Activated CD8-positive, alpha-beta memory T cell treated with anti-CD3 and anti-CD28 coated beads for 24 hours (primary cell): ENCODE measurements at regions not wholly inside any gene's neighbourhood (a gene's known extent, or its start where the extent isn't known, plus 50 kb on each side); places are given as distances from the start of the nearest gene placed in this dataset.
"Not testable (repeated sequence)": the region's sequence is repeated elsewhere in the genome, so short reads cannot be mapped to it uniquely, and the experiment has no call there.

Source experiments
- DNase-seq: peaks from one replicate; pipeline ENCODE4 v3.0.0-alpha.2; 2020

DNA sequence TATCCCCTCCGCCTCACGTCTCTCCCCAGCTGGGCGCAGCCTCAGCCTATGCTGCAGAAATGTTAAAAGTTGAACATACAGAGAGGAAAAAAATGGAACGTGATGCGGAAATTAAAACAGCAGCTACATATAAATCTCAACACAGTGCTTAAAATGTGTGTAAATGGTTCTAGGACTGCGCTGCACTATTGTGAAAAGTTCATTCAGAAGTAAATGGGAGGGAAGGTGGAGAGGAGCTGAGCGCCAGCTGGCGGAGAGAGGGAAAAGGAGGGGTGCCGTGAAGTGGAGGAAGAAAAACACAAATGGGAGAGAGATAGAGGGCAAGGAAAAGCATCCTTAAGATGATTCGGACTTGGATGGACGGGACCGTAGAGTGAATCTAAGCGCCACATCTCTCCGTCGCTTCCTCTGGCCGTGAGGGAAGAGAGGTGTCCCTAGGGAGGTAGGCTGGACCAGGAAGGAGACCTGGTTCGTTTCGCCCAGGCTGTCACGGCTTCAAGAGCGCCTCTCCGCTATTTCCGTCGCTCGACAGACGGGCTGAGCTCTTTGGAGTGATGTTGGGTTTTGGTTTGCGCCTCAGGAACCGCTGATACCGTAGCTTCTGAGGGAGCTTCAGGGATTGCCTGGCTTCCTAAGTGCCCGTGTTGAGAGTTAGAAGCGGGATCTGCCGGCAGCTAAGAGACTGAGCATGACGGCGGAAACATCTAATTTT is 113.7 kb downstream of the TRIM27 start:
- DNase-seq: no peak

DNA sequence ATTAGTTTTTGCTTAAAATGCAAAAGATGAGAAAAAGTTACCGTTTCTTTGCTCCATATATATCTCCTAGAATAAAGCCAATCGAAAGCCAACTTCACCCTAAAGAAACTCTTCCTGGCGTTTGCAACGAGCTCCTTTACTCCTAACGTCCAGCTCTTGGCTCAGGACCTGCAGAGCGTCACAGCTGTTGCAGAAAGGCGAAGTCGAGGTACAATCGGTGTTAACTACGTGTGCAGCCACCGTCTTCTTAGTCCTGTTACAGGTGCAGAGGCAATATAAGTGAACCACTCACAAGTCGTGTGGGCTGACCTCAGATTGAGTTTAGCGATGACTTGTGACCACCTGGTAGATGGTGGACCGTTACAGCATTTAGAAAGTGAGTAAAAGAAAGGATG is 113.1 kb downstream of the TRIM27 start:
- no peak for DNase-seq

DNA sequence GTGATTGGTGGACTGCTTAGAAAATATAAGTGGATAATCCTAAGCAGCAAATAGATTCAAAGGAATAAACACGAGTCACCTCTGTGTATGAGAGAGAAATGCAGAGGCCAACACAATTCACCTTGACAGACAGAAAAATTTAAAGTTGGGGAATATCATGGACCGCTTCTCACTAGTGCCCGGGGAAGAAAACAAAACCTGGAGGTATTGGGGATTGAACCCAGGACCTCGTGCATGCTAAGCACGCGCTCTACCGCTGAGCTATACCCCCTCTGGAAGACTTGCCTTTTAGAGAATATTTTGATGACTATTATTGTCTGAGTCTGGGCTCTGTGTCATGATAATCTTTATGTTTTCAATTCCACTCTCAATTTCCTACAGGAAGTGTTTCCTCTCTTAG is 111.9 kb downstream of the TRIM27 start:
- DNase-seq: no peak

DNA sequence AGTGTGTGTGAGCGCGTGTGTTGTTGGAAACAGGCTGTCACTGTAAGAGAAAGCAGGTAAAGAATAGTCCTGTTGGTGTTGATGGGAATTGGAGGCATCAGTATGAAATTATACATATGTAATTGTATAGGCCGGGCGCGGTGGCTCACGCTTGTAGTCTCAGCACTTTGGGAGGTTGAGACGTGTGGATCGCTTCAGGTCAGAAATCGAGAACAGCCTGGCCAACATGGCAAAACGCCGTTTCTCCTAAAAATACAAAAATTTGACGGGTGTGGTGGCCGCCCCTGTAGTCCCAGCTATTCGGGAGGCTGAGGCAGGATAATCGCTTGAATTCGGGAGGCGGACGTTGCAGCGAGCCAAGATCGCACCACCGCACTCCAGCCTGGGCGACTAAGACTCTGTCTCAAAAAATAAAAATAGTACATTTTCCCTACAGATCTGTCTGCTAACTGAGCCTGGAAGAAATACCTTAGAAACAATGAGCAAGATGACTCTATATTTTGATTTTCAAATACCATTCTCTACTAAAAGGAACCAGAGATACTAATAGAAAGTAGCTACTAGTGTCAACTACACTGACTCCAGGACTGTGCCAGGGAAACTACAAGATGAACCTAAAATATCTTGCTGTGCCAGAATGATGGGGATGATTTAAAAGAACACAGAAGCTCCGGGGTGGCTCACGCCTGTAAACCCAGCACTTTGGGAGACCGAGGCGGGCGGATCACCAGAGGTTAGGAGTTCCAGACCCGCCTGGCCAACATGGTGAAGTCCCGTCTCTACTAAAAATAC is 110.8 kb downstream of the TRIM27 start:
- DNase-seq: no peak

DNA sequence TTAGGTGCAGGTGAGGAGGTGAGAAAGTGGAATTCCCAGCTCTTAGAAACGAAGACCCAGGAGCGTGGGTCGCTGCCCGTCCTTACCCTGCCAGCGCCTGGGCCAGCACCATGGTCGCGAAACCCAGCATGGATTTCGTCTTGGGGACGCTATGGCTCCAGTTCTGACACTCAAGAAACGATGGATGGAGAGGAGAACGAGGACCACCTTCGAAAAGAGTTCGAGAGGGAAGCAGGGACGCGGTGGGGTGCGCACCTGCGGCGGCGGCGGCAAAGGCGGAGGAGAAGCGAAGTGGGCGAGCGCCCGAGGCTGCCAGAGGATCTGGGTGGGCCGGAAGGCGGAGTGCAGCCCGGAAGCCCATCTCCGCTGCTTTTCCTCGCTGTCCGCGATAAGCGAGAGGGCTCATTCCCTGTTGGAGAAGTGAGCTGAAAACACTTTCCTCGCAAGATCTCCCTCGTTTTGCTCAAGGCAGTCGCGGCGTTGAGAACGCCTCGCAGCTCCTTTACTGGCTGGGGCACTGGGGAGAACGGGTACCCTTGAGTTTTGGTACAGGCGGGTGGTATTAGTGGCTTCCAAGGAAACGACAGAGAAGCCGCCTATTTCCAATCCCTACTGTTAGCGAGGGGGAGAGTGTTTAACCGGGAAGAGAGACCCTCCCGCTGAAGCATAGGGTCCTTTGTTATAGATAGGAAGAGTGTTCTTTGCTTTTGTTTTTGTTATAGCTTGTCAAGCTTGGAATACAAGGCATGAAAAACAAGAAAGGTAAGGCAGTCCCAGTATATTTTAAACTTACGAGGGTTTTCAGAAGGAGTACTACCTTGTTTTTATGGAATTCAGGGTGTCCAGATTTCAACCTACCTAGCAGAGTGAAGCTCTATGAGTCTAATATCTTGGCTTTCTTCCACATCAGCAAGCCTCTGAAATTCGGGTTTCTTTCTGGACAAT is 109.5 kb downstream of the TRIM27 start:
- DNase-seq: no peak

DNA sequence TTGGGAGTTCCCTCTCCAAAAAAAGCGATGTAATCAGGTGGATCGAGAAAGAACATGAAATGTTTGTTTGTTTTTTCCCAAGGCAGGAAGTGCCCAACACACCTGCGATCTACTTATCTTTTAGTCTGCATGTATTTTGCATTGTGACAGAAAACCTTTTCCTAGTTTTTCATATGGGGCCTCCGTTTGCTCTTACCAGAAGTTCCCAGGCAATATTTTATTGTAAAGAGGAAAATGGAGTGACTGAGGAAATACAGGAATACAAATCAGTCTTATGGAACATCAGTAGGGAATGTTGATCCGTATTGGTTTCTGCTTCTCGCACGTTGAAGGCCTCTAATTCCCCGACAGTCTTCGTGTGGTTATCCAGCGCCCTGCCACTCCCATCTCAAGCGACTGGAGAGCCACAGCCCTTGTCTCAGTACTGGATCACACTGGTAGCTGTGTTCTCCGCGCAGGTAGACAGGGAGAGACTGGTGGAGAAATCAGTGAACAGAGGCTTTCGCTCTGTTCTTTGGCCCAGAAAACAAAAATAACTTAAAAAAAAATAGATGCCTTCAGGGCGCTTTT is 107.4 kb downstream of the TRIM27 start:
- no peak for DNase-seq

DNA sequence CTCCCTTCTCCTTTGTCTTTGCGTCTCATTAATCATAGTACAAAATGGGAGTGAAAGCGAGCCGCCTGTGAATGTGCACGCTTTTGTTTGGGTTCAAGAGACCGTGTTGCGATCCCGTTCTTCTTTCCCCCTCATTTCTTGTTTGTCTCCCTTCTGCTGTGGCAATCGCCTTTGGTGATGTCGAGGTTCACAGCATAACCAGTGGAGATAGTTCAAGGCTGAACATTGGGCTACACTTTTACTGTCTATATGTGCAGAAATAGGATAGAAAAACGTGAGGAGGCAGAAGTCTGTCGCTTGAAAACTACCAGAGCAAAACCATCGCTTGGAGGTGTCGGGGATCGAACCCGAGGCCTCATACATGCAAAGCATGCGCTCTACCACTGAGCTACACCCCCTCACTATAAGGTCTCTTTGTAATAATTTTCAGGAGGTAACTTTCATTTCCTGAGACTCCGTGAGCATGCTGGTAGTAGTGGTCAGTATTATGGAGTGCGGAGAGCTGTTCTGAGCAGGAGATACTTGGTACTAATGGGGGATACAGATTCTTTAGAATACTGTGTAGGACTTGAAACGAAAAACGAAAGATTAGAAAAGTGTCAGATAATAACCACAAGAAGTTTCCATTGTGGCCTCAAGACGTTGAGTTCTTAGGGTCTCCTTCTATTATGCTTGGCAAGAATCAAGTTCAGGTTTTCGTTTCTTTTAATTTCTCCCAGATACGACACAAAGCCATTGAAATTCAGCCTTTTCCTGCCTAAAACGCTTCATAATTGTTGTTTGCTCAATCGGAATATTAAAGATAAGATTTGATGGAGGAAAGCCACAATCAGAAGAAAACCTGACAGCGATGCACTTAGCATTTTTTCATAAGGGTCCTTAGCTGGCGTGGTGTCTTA is 106.6 kb downstream of the TRIM27 start:
- DNase-seq: peak; percentile 74

DNA sequence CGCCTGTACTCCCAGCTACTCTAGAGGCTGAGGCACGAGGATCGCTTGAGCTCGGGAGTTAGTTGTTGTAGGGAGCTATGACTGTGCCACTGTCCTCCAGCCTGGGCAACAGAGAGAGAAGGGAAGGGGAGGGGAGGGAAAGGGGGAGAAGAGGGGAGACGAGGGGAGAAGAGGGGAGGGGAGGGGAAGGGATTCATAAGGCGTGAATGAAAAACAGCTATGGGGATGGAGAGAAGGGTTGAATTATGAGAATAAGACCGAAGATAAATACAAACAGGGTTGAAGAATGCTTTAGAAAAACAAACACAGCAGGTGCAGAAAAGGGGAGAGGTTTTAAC is 106.0 kb downstream of the TRIM27 start:
- DNase-seq: no peak

DNA sequence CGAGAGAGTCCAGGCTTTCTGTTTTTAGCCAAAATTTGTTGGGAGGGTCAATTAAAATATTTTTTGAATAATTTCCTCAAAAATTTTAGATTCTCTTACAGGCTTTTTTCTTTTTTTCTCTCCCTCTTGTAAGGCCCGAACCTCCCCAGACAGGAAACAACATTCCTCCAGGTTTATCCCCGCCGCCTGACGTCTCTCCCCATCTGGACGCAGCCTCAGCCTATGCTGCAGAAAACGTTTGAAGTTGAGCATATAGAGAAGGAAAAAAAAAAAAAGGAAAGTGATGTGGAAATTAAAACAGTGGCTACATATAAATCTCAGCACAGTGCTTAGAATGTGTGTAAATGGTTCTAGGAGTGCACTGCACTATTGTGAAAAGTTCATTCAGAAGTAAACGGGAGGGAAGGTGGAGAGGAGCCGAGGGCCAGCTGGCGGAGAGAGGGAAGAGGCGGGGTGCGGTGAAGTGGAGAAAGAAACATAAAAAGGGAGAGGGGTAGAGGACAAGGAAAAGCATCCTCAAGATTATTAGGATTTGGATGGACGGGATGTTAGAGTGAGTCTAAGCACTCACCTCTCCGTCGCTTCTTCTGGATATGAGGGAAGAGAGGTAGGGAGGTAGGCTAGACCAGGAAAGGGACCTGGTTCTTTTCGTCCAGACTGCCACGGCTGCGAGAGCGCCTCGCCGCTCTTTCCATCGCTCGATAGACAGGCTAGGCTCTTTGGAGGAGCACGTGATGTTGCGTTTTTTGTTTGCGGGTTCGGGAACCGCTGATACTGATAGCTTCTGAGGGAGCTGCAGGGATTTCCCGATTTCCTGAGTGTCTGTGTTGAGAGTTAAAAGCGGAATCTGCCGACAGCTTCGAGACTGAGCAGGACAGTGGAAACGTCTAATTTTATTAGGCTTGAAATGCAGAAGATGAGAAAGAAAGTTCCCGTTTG is 98.7 kb downstream of the TRIM27 start:
- DNase-seq: no peak

DNA sequence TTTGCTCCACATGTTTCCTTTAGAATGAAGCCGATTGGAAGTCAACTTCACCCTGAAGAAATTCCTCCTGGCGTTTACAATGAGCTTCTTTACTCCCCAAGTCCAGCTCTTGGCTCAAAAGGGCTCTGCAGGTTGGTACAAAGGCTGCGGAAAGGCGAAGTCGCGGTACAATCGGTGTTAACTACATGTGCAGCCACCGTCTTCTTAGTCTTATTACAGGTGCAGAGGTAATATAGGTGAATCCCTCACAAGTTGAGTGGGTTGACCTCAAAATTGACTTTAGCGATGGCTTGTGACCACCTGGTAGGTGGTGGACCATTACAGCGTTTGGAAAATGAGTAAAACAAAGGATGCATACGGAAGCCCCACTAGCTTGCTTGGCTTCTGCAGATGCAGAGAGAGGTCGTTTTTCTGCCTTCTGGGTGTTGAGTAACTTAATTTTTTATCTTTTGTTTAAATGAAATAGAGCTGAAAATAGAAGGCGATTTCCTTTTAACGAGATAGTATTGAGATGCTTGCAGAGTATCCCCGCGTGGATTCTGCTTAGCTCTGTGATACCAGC is 98.0 kb downstream of the TRIM27 start:
- no peak for DNase-seq

DNA sequence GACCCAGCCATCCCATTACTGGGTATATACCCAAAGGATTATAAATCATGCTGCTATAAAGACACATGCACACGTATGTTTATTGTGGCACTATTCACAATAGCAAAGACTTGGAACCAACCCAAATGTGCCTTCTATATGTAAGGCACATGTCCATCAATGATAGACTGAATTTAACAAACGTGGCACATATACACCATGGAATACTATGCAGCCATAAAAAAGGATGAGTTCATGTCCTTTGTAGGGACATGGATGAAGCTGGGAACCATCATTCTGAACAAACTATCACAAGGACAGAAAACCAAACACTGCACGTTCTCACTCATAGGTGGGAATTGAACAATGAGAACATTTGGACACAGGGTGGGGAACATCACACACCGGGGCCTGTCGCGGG is 92.1 kb downstream of the TRIM27 start:
- DNase-seq: not testable (repeated sequence)

DNA sequence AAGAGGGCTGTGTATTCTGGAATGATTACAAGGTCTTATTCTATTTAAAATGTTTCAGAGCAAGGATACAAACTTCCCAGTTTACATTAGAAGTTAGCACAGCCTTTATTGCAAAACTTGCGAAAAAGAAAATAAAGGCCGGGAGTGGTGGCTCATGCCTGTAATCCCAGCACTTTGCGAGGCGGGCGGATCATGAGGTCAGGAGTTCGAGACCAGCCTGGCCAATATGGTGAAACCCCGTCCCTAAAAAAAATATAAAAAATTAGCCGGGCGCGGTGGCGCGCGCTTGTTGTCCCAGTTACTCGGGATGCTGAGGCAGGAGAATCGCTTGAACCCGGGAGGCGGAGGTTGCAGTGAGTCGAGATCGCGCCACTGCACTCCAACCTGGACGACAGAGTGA is 87.1 kb downstream of the TRIM27 start:
- DNase-seq: not testable (repeated sequence)

DNA sequence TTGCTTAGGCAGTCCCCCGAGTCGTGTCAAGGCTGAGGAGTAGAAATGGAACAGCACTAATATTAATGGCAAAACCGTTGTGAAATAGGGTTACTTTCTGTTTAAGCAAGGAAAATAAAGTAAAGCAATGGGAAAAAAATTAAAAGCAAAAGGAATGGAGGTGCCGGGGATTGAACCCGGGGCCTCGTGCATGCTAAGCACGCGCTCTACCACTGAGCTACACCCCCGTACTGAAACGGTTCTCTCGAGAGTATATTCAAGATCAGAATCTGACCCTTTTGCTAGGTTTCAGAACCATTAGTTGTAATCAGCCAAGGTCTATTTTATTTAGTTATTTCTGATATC is 85.5 kb downstream of the TRIM27 start:
- peak; percentile 90 for DNase-seq

DNA sequence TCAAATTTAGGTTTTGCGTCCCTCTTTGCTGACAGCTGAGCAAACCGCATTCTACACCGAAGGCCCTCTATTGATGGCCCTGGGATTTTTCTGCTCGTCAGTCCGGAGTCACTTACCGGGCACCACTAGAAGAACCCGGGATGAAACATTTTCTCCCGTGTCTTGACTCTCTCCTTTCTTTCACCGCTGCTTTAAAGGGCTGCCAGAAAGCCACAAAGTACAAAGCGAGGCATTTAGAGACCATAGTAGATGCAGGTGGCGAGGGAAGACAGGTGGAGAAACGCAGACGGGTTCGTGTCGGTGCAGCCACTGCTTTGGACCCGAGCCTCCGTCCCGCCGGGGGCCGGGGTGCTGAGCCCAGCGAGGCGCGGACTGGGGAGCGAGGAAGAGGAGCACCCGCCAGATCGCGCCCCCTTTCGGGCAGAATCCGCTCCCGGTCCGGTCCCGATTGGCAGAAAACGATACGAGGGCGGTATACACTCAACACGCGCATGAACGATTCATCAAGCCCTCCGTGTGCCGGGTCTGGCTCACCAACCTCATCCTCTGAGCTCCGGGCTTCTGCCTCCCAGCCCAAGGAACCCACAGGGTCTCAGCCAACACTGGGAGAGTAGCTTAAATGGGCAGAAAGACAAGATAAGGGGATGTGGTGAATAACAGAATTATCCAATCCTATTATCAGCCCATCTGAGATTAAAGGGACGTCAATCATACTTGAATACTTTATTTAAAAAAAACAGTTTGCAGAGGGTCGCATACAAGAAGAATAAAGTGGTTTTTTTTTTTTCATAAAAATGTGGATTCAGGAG is 84.9 kb downstream of the TRIM27 start:
- peak; percentile 95 for DNase-seq

DNA sequence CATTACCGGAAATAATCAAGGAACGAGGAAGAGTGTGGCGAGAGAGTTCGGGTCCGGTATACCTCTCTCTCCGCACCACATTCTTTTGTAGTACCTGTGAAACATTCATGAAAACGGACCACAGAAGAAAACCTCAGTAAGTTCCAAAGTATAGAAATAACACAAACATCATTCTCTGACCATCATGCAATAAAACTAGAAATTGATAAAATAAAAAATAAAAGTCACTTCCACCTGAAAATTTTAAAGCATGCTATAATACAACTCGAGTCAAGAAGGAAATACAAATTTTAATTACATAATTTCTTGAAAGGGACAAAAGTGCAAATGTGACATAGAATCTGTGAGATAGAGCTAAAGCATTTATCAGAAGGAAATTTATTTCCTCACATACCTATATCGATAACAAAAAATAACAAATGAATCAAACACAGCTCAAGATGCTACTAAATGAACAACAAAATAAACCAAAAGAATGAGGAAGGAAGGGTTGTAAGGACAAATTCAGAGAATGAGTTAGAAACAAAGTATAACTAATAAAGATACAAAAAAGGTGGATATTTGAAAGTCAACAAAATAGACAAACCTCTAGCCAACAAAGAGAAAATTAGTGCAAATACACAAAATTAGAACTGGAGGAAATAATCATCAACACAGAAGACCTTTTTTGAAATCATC is 84.2 kb downstream of the TRIM27 start:
- DNase-seq: no peak

DNA sequence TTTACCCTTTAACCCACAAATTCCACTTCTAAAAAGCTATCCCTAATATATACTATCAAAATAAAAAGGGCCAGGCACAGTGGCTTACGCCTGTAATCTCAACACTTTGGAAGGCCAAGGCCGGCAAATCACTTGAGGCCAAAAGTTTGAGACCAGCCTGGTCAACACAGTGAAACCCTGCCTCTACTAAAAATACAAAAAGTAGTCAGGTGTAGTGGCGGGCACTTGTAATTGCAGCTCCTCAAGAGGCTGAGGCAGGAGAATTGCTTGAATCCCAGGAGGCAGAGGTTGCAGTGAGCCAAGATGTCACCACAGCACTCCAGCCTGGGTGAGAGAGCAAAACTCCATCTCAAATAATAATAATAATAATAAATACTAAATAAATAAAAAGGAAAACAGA is 82.5 kb downstream of the TRIM27 start:
- no peak for DNase-seq

DNA sequence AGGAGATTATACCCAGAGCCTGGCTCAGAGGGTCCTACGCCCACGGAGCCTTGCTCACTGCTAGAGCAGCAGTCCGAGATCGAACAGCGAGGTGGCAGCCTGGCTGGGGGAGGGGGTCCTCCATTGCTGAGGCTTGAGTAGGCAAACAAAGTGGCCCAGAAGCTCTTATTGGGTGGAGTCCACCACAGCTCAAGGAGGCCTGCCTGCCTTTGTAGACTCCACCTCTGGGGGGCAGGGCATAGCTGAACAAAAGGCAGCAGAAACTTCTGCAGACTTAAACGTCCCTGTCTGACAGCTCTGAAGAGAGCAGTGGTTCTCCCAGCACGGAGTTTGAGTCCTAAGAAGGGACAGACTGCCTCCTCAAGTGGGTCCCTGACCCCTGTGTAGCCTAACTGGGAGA is 75.0 kb downstream of the TRIM27 start:
- DNase-seq: not testable (repeated sequence)
